ENCODE measurements at regions not wholly inside any gene's neighbourhood (a gene's known extent, or its start where the extent isn't known, plus 50 kb on each side); places are given as distances from the start of the nearest gene placed in this dataset.

DNA sequence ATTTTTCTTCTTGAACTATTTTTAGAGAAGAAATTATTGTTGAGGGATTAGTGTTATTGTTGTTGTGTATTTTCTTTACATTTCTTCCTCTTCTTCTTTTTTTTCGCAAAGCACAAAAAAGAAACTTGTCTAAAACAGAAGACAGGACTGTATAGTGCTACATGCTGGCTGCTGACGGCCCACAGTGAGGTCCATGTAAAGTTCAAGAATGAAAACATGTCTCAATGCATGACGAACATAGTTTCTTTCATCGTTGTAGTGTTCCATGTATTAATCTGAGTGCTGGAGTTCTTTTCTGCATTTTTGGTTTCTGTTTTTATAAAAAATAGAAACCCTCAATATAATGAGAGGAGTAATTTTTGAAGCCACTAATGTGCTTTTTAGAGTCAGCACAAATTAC is 462.9 kb upstream of the MARCKS start:
- H3K9me3 ChIP-seq (replicated peaks; ENCODE audit: control insufficient read depth, insufficient read depth, low read length) = no peaks in the 10 kb centered on the region
- no peaks in the 10 kb centered on the region for H3K27me3 ChIP-seq (ENCODE audit: control insufficient read depth in 2 of 2, insufficient read depth in 2 of 2, low read length in 2 of 2)
- no peaks in the 10 kb centered on the region for H3K36me3 ChIP-seq (ENCODE audit: control insufficient read depth in 2 of 2, extremely low read depth in 1 of 2, insufficient read depth in 2 of 2, low read length in 2 of 2)
- FAIRE-seq (no peak), DNase-seq (ENCODE audit: low read depth, low spot score) (no peak)
- BruUV-seq (replicated peaks) = no TSS peak
- H3K27ac ChIP-seq (ENCODE audit: insufficient read depth, low read depth, low read length) = no peak overlapping the region
- H3K4me1 ChIP-seq (ENCODE audit: control insufficient read depth, extremely low read depth, insufficient read depth, low read length) = no peaks in the 10 kb centered on the region
- H4K20me1 ChIP-seq (replicated peaks; ENCODE audit: control insufficient read depth, extremely low read depth, insufficient read depth, low read length) = no peaks in the 10 kb centered on the region
- H3K79me2 ChIP-seq (ENCODE audit: control insufficient read depth, insufficient read depth, low read length) = no peaks in the 10 kb centered on the region
- H3K9ac ChIP-seq (replicated peaks; ENCODE audit: extremely low read depth, insufficient read depth, low read length) = no peak overlapping the region
- H3K4me2 ChIP-seq (ENCODE audit: insufficient read depth, low read length) = no peak overlapping the region
- H2AFZ ChIP-seq (ENCODE audit: low read depth, low read length) = no peak overlapping the region
- no peak overlapping the region for H3K4me3 ChIP-seq (replicated peaks in 1 of 3; ENCODE audit: insufficient read depth in 1 of 3, low read depth in 1 of 3, low read length in 3 of 3)
- ChIA-PET POLR2A (no interaction called here), CTCF (no interaction called here)
- intact Hi-C loops (cut with micrococcal nuclease) = no loop called here
- dilution Hi-C loops (cut with MboI; ENCODE audit: extremely low pct_ligation_motif_present, low sequenced_read_pairs) = no loop called here
- H3K9me1 ChIP-seq (replicated peaks; ENCODE audit: control insufficient read depth, extremely low read depth, insufficient read depth, low read length) = peaks cover under 1% of the 10 kb centered on the region
- TF ChIP-seq, protein P1, sequence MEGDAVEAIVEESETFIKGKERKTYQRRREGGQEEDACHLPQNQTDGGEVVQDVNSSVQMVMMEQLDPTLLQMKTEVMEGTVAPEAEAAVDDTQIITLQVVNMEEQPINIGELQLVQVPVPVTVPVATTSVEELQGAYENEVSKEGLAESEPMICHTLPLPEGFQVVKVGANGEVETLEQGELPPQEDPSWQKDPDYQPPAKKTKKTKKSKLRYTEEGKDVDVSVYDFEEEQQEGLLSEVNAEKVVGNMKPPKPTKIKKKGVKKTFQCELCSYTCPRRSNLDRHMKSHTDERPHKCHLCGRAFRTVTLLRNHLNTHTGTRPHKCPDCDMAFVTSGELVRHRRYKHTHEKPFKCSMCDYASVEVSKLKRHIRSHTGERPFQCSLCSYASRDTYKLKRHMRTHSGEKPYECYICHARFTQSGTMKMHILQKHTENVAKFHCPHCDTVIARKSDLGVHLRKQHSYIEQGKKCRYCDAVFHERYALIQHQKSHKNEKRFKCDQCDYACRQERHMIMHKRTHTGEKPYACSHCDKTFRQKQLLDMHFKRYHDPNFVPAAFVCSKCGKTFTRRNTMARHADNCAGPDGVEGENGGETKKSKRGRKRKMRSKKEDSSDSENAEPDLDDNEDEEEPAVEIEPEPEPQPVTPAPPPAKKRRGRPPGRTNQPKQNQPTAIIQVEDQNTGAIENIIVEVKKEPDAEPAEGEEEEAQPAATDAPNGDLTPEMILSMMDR (IDR thresholded peaks at IDR 0.05; ENCODE audit: extremely low read depth in 1 of 2, insufficient read depth in 1 of 2, low read depth in 1 of 2, low read length in 2 of 2) = no peak
- TF ChIP-seq, protein P2, sequence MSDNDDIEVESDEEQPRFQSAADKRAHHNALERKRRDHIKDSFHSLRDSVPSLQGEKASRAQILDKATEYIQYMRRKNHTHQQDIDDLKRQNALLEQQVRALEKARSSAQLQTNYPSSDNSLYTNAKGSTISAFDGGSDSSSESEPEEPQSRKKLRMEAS (IDR thresholded peaks at IDR 0.05; ENCODE audit: insufficient read depth, insufficient read length) = no peak
- TF ChIP-seq JUN (IDR thresholded peaks at IDR 0.05; ENCODE audit: borderline replicate concordance, insufficient read depth, insufficient read length, low read depth) = no peak
- no peak for TF ChIP-seq GATA2 (IDR thresholded peaks at IDR 0.05; ENCODE audit: insufficient read depth, insufficient read length, low read depth, low read length)
- no peak for TF ChIP-seq EZH2 (IDR thresholded peaks at IDR 0.05; ENCODE audit: borderline replicate concordance, low read depth, low read length, severe bottlenecking)
- no peak for TF ChIP-seq POLR2AphosphoS5 (IDR thresholded peaks at IDR 0.05; ENCODE audit: insufficient read depth, low read depth, low read length)

DNA sequence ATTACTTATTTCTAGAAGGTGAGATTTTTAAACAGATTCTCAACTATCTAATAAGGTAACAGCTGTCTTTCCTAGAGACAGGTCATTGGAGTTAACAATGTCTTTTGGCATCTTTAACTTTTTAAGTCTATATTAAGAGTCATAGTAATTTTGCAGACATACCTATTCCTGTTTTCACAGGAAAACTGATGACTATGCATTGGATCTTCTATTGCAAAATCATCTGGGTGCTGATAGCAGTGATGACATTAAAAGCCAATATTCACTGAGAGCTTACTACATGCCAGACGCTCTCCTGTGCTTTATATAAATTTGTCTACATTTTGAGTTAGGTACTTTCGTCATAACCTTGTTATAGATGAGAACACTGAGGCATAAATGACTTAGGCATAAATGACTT is 462.4 kb upstream of the MARCKS start:
- H3K4me3 ChIP-seq (replicated peaks in 1 of 3; ENCODE audit: insufficient read depth in 1 of 3, low read depth in 1 of 3, low read length in 3 of 3) = no peak overlapping the region
- no peaks in the 10 kb centered on the region for H4K20me1 ChIP-seq (replicated peaks; ENCODE audit: control insufficient read depth, extremely low read depth, insufficient read depth, low read length)
- intact Hi-C loops (cut with micrococcal nuclease) (no loop called here), dilution Hi-C loops (cut with MboI; ENCODE audit: extremely low pct_ligation_motif_present, low sequenced_read_pairs) (no loop called here)
- H3K9ac ChIP-seq (replicated peaks; ENCODE audit: extremely low read depth, insufficient read depth, low read length) = no peak overlapping the region
- no peaks in the 10 kb centered on the region for H3K9me1 ChIP-seq (replicated peaks; ENCODE audit: control insufficient read depth, extremely low read depth, insufficient read depth, low read length)
- no peaks in the 10 kb centered on the region for H3K9me3 ChIP-seq (replicated peaks; ENCODE audit: control insufficient read depth, insufficient read depth, low read length)
- FAIRE-seq = no peak
- H3K36me3 ChIP-seq (ENCODE audit: control insufficient read depth in 2 of 2, extremely low read depth in 1 of 2, insufficient read depth in 2 of 2, low read length in 2 of 2) = no peaks in the 10 kb centered on the region
- DNase-seq (ENCODE audit: low read depth, low spot score) = no peak
- H3K27me3 ChIP-seq (ENCODE audit: control insufficient read depth in 2 of 2, insufficient read depth in 2 of 2, low read length in 2 of 2) = no peaks in the 10 kb centered on the region
- no peak overlapping the region for H3K4me2 ChIP-seq (ENCODE audit: insufficient read depth, low read length)
- H3K27ac ChIP-seq (ENCODE audit: insufficient read depth, low read depth, low read length) = no peak overlapping the region
- ChIA-PET POLR2A (no interaction called here), CTCF (no interaction called here)
- no TSS peak for BruUV-seq (replicated peaks)
- no peak for TF ChIP-seq POLR2AphosphoS5 (IDR thresholded peaks at IDR 0.05; ENCODE audit: insufficient read depth, low read depth, low read length)
- H3K4me1 ChIP-seq (ENCODE audit: control insufficient read depth, extremely low read depth, insufficient read depth, low read length) = no peaks in the 10 kb centered on the region
- no peak overlapping the region for H2AFZ ChIP-seq (ENCODE audit: low read depth, low read length)
- no peaks in the 10 kb centered on the region for H3K79me2 ChIP-seq (ENCODE audit: control insufficient read depth, insufficient read depth, low read length)

All from endothelial cell of umbilical vein (primary cell).